SK-N-SH treated with all-trans-retinoic acid at 6 μM for 48 hours (cell line): ENCODE measurements at regions not wholly inside any gene's neighbourhood (a gene's known extent, or its start where the extent isn't known, plus 50 kb on each side); places are given as distances from the start of the nearest gene placed in this dataset.

Experiments
- ATAC-seq: fragments of 200-7000 bp; cut with Tn5 transposase; 3 replicates; pipeline ENCODE4 v1.9.1; 2020; ENCODE audit warnings: mild to moderate bottlenecking, moderate library complexity
- ARNTL ChIP-seq: fragments of 450-650 bp; formaldehyde crosslinking; IDR thresholded peaks from 2 replicates; pipeline ENCODE4 v1.5.0; 2020; ENCODE audit warnings: low read depth, mild to moderate bottlenecking, moderate library complexity, borderline replicate concordance
- BACH2 ChIP-seq: fragments of 250-450 bp; sonication (Bioruptor Pico); IDR thresholded peaks from 2 replicates; pipeline ENCODE4 v1.9.0; 2021; ENCODE audit warnings: mild to moderate bottlenecking, borderline replicate concordance
- CSDC2 ChIP-seq: fragments of 250-450 bp; sonication (Bioruptor Pico); IDR thresholded peaks from 2 replicates; pipeline ENCODE4 v1.5.0; 2020; ENCODE audit warnings: mild to moderate bottlenecking, moderate library complexity
- ESRRG ChIP-seq: fragments of 250-450 bp; sonication (Bioruptor Pico); IDR thresholded peaks from 2 replicates; pipeline ENCODE4 v1.6.1; 2021; ENCODE audit warnings: mild to moderate bottlenecking
- GLIS3 ChIP-seq: fragments of 250-450 bp; sonication (Bioruptor Pico); IDR thresholded peaks from 2 replicates; pipeline ENCODE4 v1.5.0; 2020; ENCODE audit warnings: mild to moderate bottlenecking, moderate library complexity
- ISL1 ChIP-seq: fragments of 250-450 bp; sonication (Bioruptor Pico); IDR thresholded peaks from 2 replicates; pipeline ENCODE4 v2.1.2; 2022; ENCODE audit warnings: mild to moderate bottlenecking, moderate library complexity
- OSR1 ChIP-seq: fragments of 250-450 bp; sonication (Bioruptor Pico); IDR thresholded peaks from 2 replicates; pipeline ENCODE4 v1.8.0; 2022; ENCODE audit warnings: moderate library complexity, mild to moderate bottlenecking, inconsistent platforms
- POU6F1 ChIP-seq: fragments of 250-450 bp; sonication (Bioruptor Pico); IDR thresholded peaks from 2 replicates; pipeline ENCODE4 v1.8.0; 2021; ENCODE audit warnings: low read depth, mild to moderate bottlenecking, moderate library complexity, borderline replicate concordance
- PPARA ChIP-seq: fragments of 250-450 bp; sonication (Bioruptor Pico); IDR thresholded peaks from 2 replicates; pipeline ENCODE4 v1.5.0; 2020; ENCODE audit warnings: mild to moderate bottlenecking, borderline replicate concordance
- RARB ChIP-seq: fragments of 250-450 bp; sonication (Bioruptor Pico); IDR thresholded peaks from 2 replicates; pipeline ENCODE4 v1.8.0; 2021; ENCODE audit warnings: mild to moderate bottlenecking, moderate library complexity
- SNAI2 ChIP-seq: fragments of 250-450 bp; sonication (Bioruptor Pico); IDR thresholded peaks from 2 replicates; pipeline ENCODE4 v1.5.0; 2020; ENCODE audit warnings: mild to moderate bottlenecking, moderate library complexity
- TCF4 ChIP-seq: fragments of 250-450 bp; sonication (Bioruptor Pico); IDR thresholded peaks from 2 replicates; pipeline ENCODE4 v1.8.0; 2021; ENCODE audit warnings: mild to moderate bottlenecking, moderate library complexity, borderline replicate concordance
- ZFP3 ChIP-seq: fragments of 250-450 bp; sonication (Bioruptor Pico); IDR thresholded peaks from 2 replicates; pipeline ENCODE4 v1.5.0; 2020; ENCODE audit warnings: mild to moderate bottlenecking, moderate library complexity
- ZFP30 ChIP-seq: fragments of 450-650 bp; formaldehyde crosslinking; IDR thresholded peaks from 2 replicates; pipeline ENCODE4 v1.5.0; 2022; ENCODE audit warnings: mild to moderate bottlenecking, moderate library complexity
- ZNF565 ChIP-seq: fragments of 450-650 bp; formaldehyde crosslinking; conservative IDR thresholded peaks from 2 replicates; pipeline ENCODE4 v1.5.0; 2020; ENCODE audit warnings: low read depth, mild to moderate bottlenecking, moderate library complexity
- ZNF70 ChIP-seq: fragments of 450-650 bp; formaldehyde crosslinking; IDR thresholded peaks from 2 replicates; pipeline ENCODE4 v1.5.0; 2020; ENCODE audit warnings: mild to moderate bottlenecking, moderate library complexity
- ZNF8 ChIP-seq: fragments of 450-650 bp; formaldehyde crosslinking; IDR thresholded peaks from 2 replicates; pipeline ENCODE4 v1.5.0; 2020; ENCODE audit warnings: mild to moderate bottlenecking, moderate library complexity
- TF ChIP-seq, protein P1 (sequence below): fragments of 250-450 bp; sonication (Bioruptor Pico); IDR thresholded peaks from 2 replicates; pipeline ENCODE4 v1.5.1; 2020; ENCODE audit warnings: low read depth, mild to moderate bottlenecking, moderate library complexity
- TF ChIP-seq, protein P2 (sequence below): fragments of 250-450 bp; sonication (Bioruptor Pico); IDR thresholded peaks from 2 replicates; pipeline ENCODE4 v1.8.0; 2020; ENCODE audit warnings: mild to moderate bottlenecking, moderate library complexity, borderline replicate concordance
- TF ChIP-seq, protein P3 (sequence below): fragments of 250-450 bp; sonication (Bioruptor Pico); IDR thresholded peaks from 2 replicates; pipeline ENCODE4 v1.5.0; 2020; ENCODE audit warnings: mild to moderate bottlenecking, moderate library complexity
- TF ChIP-seq, protein P4 (sequence below): fragments of 250-450 bp; sonication (Bioruptor Pico); IDR thresholded peaks from 2 replicates; pipeline ENCODE4 v1.5.1; 2021; ENCODE audit warnings: mild to moderate bottlenecking, moderate library complexity

DNA sequence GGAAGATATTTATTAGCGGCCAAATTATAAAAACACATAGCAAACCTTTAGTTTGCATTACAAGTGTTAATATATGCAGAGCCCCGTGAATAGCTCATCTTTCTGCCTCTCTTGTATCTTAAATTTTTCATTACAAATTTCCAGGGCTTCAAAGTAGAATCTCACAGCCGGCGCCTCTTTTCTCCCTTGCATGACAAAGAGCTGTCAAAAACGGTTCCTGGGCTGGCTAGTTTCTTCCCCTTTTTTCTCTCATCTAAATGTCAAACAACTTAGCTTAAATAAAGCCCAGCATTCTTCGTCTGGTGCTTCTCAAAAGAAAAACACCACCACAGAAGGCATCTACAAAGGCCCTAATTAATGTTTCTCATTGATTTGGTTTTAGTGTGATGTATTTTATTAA lies 253.0 kb downstream of the INSC start:
- ATAC-seq, result no peak
- TF ChIP-seq ZNF8, result no peak
- no peak for TF ChIP-seq PPARA (CRISPR knock-in tag)
- TF ChIP-seq ISL1 (CRISPR knock-in tag), result no peak
- no peak for TF ChIP-seq OSR1
- TF ChIP-seq BACH2, result no peak
- no peak for TF ChIP-seq SNAI2 (CRISPR knock-in tag)

DNA sequence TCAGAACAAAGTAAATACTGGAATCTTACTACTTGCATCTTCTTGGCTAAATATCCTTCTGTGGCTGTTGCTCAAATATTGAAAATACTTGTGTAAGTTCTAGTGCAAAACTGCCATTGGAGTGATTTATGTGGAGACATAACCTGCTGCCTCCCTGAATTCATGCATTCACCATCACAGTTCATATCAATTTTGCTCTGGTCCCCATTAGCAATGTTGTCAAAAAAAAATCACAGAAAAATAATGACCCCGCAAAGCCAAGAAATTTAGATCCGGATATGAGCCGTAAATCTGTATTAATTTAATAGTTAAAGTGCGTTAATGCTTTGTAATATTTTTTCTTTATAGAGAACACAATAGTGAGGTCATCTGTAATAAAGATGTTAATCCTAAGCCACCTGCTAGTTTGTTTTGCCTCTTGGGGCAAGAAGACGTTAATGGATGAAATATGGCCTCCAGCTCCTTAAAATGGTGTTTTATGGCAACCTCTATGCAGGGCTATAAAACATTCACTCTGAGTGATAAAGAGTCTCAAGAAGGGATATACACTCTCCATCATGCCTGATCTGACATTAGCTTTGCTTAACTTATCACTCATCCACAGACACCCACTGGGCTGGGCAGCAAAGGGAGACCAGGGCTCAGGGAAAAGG lies 255.9 kb downstream of the INSC start:
- TF ChIP-seq ZFP3 (no peak), POU6F1 (CRISPR knock-in tag) (no peak), ZNF70 (CRISPR knock-in tag) (no peak), RARB (CRISPR knock-in tag) (no peak), ZNF565 (no peak), ARNTL (no peak), ESRRG (CRISPR knock-in tag) (no peak), OSR1 (no peak), TCF4 (no peak), ISL1 (CRISPR knock-in tag) (no peak), GLIS3 (CRISPR knock-in tag) (no peak), CSDC2 (no peak), BACH2 (no peak)
- TF ChIP-seq, protein P1, sequence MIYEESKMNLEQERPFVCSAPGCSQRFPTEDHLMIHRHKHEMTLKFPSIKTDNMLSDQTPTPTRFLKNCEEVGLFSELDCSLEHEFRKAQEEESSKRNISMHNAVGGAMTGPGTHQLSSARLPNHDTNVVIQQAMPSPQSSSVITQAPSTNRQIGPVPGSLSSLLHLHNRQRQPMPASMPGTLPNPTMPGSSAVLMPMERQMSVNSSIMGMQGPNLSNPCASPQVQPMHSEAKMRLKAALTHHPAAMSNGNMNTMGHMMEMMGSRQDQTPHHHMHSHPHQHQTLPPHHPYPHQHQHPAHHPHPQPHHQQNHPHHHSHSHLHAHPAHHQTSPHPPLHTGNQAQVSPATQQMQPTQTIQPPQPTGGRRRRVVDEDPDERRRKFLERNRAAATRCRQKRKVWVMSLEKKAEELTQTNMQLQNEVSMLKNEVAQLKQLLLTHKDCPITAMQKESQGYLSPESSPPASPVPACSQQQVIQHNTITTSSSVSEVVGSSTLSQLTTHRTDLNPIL (CRISPR knock-in tag), result no peak
- ATAC-seq, result no peak

DNA sequence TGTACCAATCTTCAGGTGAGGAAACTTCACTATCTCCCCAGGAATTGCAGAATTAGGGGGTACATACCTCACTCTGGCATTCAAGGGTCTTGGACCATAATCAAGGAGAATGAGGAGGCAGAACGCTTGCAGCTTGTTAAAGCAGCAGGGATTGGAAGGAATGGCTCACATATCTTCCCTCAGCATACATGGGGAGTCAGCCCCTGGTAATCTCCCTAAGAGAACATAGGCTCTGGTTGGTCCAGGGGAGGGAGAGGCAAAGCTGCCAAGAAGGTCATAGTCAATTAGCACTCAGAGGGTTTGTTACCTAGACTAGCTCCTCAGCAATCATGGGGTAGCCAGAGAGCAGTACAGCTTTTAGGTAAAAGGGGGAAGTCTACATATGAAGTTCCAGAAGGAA lies 256.8 kb downstream of the INSC start:
- TF ChIP-seq, protein P2, sequence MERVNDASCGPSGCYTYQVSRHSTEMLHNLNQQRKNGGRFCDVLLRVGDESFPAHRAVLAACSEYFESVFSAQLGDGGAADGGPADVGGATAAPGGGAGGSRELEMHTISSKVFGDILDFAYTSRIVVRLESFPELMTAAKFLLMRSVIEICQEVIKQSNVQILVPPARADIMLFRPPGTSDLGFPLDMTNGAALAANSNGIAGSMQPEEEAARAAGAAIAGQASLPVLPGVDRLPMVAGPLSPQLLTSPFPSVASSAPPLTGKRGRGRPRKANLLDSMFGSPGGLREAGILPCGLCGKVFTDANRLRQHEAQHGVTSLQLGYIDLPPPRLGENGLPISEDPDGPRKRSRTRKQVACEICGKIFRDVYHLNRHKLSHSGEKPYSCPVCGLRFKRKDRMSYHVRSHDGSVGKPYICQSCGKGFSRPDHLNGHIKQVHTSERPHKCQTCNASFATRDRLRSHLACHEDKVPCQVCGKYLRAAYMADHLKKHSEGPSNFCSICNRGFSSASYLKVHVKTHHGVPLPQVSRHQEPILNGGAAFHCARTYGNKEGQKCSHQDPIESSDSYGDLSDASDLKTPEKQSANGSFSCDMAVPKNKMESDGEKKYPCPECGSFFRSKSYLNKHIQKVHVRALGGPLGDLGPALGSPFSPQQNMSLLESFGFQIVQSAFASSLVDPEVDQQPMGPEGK (CRISPR knock-in tag), result no peak
- TF ChIP-seq ESRRG (CRISPR knock-in tag), result no peak
- TF ChIP-seq ZNF8, result no peak
- no peak for TF ChIP-seq BACH2
- TF ChIP-seq ZFP30 (CRISPR knock-in tag), result no peak
- TF ChIP-seq, protein P1 (CRISPR knock-in tag), result no peak
- no peak for ATAC-seq

DNA sequence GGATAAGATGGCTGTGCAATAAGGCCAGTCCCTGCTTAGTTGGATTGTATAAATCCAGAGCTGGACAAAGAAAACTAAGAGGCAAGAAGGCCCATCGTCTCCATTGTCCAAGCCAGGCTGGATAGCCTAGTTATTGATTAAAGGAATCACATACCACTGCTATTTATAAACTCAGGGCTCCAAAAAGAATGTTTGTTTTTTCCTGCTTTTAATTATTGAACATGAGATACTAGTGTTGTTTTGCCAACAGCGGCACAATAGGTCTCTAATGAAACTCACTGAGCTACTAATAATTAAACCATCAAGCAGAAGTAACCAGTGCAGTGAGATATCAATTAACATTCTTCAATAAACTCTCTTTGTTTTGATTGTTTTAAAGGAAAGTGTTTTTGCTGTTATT lies 259.7 kb downstream of the INSC start:
- TF ChIP-seq ZNF8 (no peak), ISL1 (CRISPR knock-in tag) (no peak), ESRRG (CRISPR knock-in tag) (no peak), ZFP30 (CRISPR knock-in tag) (no peak), OSR1 (no peak), SNAI2 (CRISPR knock-in tag) (no peak)
- TF ChIP-seq, protein P3, sequence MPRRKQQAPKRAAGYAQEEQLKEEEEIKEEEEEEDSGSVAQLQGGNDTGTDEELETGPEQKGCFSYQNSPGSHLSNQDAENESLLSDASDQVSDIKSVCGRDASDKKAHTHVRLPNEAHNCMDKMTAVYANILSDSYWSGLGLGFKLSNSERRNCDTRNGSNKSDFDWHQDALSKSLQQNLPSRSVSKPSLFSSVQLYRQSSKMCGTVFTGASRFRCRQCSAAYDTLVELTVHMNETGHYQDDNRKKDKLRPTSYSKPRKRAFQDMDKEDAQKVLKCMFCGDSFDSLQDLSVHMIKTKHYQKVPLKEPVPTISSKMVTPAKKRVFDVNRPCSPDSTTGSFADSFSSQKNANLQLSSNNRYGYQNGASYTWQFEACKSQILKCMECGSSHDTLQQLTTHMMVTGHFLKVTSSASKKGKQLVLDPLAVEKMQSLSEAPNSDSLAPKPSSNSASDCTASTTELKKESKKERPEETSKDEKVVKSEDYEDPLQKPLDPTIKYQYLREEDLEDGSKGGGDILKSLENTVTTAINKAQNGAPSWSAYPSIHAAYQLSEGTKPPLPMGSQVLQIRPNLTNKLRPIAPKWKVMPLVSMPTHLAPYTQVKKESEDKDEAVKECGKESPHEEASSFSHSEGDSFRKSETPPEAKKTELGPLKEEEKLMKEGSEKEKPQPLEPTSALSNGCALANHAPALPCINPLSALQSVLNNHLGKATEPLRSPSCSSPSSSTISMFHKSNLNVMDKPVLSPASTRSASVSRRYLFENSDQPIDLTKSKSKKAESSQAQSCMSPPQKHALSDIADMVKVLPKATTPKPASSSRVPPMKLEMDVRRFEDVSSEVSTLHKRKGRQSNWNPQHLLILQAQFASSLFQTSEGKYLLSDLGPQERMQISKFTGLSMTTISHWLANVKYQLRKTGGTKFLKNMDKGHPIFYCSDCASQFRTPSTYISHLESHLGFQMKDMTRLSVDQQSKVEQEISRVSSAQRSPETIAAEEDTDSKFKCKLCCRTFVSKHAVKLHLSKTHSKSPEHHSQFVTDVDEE, result no peak
- TF ChIP-seq, protein P4, sequence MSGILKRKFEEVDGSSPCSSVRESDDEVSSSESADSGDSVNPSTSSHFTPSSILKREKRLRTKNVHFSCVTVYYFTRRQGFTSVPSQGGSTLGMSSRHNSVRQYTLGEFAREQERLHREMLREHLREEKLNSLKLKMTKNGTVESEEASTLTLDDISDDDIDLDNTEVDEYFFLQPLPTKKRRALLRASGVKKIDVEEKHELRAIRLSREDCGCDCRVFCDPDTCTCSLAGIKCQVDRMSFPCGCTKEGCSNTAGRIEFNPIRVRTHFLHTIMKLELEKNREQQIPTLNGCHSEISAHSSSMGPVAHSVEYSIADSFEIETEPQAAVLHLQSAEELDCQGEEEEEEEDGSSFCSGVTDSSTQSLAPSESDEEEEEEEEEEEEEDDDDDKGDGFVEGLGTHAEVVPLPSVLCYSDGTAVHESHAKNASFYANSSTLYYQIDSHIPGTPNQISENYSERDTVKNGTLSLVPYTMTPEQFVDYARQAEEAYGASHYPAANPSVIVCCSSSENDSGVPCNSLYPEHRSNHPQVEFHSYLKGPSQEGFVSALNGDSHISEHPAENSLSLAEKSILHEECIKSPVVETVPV, result no peak
- TF ChIP-seq, protein P2 (CRISPR knock-in tag), result no peak
- ATAC-seq, result no peak
